Right lobe of liver (tissue), 6 donors: ENCODE measurements at regions not wholly inside any gene's neighbourhood (a gene's known extent, or its start where the extent isn't known, plus 50 kb on each side); places are given as distances from the start of the nearest gene placed in this dataset.

ENCODE experiments used
- ATAC-seq, 4 donors: fragments of 200-7000 bp; cut with Tn5 transposase; one replicate each; pipeline ENCODE4 v1.9.1; 2020; ENCODE audit warnings: mild to moderate bottlenecking in 4 of 4, moderate library complexity in 4 of 4
- DNase-seq, 3 donors: peaks; one replicate each; pipeline ENCODE4 v3.0.0-alpha.2; 2020
- H3K27ac ChIP-seq, 3 donors: fragments of 200-600 bp; one replicate each; pipeline ENCODE4 v1.8.0; 2022
- H3K27me3 ChIP-seq, 2 donors: fragments of 200-600 bp; one replicate each; pipeline ENCODE4 v1.8.0; 2022
- H3K36me3 ChIP-seq, 4 donors: fragments of 200-600 bp; sonication (generic) in 1 of 4; one replicate each; pipeline versions ENCODE4 v1.5.1 to v1.8.0; 2017 to 2022; ENCODE audit warnings: control low read depth in 1 of 4
- H3K4me1 ChIP-seq, 4 donors: fragments of 200-600 bp; sonication (generic) in 1 of 4; one replicate each; pipeline versions ENCODE4 v1.5.1 to v1.8.0; 2017 to 2022; ENCODE audit warnings: control low read depth in 1 of 4
- H3K4me3 ChIP-seq, 3 donors: fragments of 200-600 bp; one replicate each; pipeline ENCODE4 v1.8.0; 2022
- H3K9me3 ChIP-seq, 4 donors: fragments of 200-600 bp; sonication (generic) in 1 of 4; one replicate each; pipeline versions ENCODE4 v1.5.1 to v1.8.0; 2017 to 2022; ENCODE audit warnings: control low read depth in 1 of 4
- POLR2A ChIP-seq: fragments of 450-650 bp; IDR thresholded peaks from one replicate; pipeline ENCODE4 v1.6.1; 2017; ENCODE audit warnings: antibody characterized with exemption, mild to moderate bottlenecking
- WGBS: methylation state at CpG from one replicate; pipeline ENCODE4 v1.1.6; 2018; ENCODE audit warnings: low coverage, low lambda C conversion rate; ENCODE audit not compliant: insufficient coverage; ENCODE audit errors: missing lambda C conversion rate; 5-methylcytosine and 5-hydroxymethylcytosine counted together
- intact Hi-C, 2 donors: fragments of 100-400 bp; cut with DNase I; formaldehyde crosslinking; loops; one replicate each; pipeline versions ENCODE4 v1.11.2 to v1.14.1; 2022
- TF ChIP-seq, protein P1 (sequence below), 4 donors: fragments of 200-600 bp in 3 of 4; fragments of 450-650 bp in 1 of 4; IDR thresholded peaks; one replicate each; pipeline versions ENCODE4 v1.5.1 to v1.8.0; 2016 to 2022; ENCODE audit warnings: antibody characterized with exemption in 4 of 4, mild to moderate bottlenecking in 2 of 4
- donor health status: DM: no; HTN: yes; CAD: no.
- donor health status: DM: no; HTN: no; CAD: no.
- donor health status: DM: no; HTN: no; CAD: no.
- donor health status: DM: no; HTN: yes; CAD: no.
- donor health status: DM: no; HTN: yes; CAD: no.

DNA sequence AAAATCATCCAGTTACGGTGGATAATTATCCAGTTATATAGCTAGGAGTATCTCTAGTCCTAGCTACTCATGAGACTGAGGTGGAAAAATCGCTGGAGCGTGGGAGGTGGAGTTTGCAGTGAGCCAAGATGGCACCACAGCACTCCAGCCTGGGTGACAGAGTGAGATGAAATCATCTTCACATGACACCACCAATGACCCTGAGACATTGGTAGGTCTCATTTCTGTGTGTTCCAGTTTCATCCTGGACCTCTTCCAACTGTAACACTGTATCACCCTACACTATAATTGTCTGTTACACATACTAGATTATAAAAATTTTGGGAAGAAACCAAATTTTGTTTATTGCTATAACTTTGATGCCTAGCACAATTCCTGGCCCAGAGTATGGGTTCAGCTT is 446.8 kb downstream of the TMEM135 start:
- no peaks in the 10 kb centered on the region for H3K27me3 ChIP-seq
- no peaks in the 10 kb centered on the region for H3K36me3 ChIP-seq
- ATAC-seq, result no peak
- H3K4me3 ChIP-seq, result no peak overlapping the region
- intact Hi-C loops, result no loop called here
- no peak overlapping the region for H3K27ac ChIP-seq
- DNase-seq, result no peak
- WGBS, result 92% methylated on average over 3 of the region's 3 CpGs
- no peaks in the 10 kb centered on the region for H3K4me1 ChIP-seq
- no peaks in the 10 kb centered on the region for H3K9me3 ChIP-seq
- no peak for TF ChIP-seq POLR2A
- TF ChIP-seq, protein P1, sequence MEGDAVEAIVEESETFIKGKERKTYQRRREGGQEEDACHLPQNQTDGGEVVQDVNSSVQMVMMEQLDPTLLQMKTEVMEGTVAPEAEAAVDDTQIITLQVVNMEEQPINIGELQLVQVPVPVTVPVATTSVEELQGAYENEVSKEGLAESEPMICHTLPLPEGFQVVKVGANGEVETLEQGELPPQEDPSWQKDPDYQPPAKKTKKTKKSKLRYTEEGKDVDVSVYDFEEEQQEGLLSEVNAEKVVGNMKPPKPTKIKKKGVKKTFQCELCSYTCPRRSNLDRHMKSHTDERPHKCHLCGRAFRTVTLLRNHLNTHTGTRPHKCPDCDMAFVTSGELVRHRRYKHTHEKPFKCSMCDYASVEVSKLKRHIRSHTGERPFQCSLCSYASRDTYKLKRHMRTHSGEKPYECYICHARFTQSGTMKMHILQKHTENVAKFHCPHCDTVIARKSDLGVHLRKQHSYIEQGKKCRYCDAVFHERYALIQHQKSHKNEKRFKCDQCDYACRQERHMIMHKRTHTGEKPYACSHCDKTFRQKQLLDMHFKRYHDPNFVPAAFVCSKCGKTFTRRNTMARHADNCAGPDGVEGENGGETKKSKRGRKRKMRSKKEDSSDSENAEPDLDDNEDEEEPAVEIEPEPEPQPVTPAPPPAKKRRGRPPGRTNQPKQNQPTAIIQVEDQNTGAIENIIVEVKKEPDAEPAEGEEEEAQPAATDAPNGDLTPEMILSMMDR (IDR thresholded peaks at IDR 0.05), result no peak

DNA sequence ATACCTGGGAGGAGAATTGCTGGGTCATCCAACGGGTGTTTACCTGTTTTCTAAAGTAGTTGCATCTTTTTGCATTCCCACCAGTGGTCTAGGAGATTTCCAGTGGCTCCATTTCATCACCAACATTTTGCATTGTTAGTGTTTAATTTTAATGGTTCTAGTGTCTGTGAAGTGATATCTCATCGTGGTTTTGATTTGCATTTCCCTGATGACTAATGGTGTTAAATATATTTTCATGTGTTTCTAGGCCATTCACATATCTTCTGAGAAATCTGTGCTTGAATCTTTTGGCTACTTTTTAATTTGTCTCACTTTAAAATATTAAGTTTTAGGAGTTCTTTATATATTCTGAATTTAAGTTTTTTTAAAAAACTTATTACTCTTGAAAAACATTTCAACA is 439.6 kb downstream of the TMEM135 start:
- no peak for DNase-seq
- no peak for ATAC-seq
- no peak for TF ChIP-seq POLR2A
- TF ChIP-seq, protein P1 (IDR thresholded peaks at IDR 0.05), result no peak
- H3K27me3 ChIP-seq, result no peaks in the 10 kb centered on the region
- H3K4me1 ChIP-seq, result no peaks in the 10 kb centered on the region
- no peak overlapping the region for H3K27ac ChIP-seq
- no peaks in the 10 kb centered on the region for H3K9me3 ChIP-seq
- intact Hi-C loops, result no loop called here
- 32% methylated on average over 2 of the region's 2 CpGs for WGBS
- no peaks in the 10 kb centered on the region for H3K36me3 ChIP-seq
- H3K4me3 ChIP-seq, result no peak overlapping the region

DNA sequence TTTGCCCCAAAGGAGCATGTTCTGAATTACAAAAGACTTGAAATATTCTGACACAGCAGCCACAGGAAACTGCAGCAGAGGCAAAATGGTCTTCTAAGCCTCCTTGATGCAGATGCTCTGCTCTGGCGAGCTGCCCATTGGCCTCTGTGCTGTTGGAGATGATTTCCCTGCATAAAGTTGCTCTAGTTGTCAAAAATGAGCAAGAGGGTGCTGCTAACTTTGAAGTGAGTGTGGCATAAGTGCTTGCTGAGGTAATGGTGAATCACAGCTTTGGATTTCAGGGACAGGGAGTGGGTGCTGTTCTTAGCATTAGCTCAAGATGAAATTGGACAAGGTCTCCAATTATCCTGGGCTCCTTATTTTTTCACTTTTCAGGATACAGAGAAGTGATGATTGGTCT is 435.4 kb downstream of the TMEM135 start:
- intact Hi-C loops, result no loop called here
- Histone ChIP-seq H3K27me3 (no peaks in the 10 kb centered on the region), H3K4me1 (no peaks in the 10 kb centered on the region), H3K9me3 (no peaks in the 10 kb centered on the region), H3K4me3 (no peak overlapping the region), H3K36me3 (no peaks in the 10 kb centered on the region), H3K27ac (no peak overlapping the region)
- DNase-seq, result no peak
- 63% methylated on average over 1 of the region's 1 CpG for WGBS
- ATAC-seq, result no peak
- TF ChIP-seq, protein P1 (IDR thresholded peaks at IDR 0.05), result no peak
- TF ChIP-seq POLR2A, result no peak

DNA sequence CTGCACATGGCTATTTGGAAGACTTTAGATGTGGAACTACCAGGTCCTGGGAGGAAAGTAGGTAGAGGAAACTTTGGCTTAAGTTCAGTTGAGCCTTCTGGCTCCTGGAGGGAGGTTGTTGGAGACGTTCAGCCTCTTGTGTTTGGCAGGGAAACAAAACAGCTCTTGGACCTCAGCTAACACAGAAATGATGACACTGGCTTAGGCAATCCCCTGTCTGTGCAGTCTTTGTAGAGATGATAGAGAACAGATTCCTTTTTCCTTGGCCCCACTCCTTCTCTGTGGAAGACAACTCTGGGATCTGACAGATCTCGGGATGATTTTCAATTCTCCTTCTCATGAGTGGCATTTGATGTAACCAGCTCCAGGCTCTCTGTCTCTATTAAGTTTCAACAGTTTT is 428.5 kb downstream of the TMEM135 start:
- ATAC-seq (no peak), DNase-seq (no peak)
- no peaks in the 10 kb centered on the region for H3K9me3 ChIP-seq
- TF ChIP-seq, protein P1 (IDR thresholded peaks at IDR 0.05), result no peak
- TF ChIP-seq POLR2A, result no peak
- intact Hi-C loops, result no loop called here
- H3K4me1 ChIP-seq, result no peaks in the 10 kb centered on the region
- no peak overlapping the region for H3K4me3 ChIP-seq
- H3K36me3 ChIP-seq, result no peaks in the 10 kb centered on the region
- 31% methylated on average over 2 of the region's 2 CpGs for WGBS
- no peaks in the 10 kb centered on the region for H3K27me3 ChIP-seq
- H3K27ac ChIP-seq, result no peak overlapping the region

DNA sequence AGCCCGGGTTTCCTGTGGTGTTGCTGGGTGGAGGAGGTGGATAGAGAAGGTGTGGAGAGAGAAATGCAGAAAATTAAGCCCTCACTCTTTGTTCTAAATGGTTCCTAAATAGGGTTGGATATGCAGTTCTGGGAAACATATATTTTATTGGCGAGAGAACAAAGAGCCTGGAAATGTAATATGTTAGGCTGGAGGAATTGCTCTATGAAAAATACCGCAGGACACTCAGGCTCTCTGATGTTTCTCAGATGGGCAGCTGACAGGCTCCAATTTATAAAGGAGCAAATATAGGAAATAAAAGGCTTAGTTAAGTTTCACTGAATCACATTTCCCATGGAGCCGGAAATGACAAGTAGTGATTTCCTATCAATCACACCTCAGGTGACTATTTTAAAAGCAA is 428.0 kb downstream of the TMEM135 start:
- TF ChIP-seq, protein P1 (IDR thresholded peaks at IDR 0.05), result no peak
- TF ChIP-seq POLR2A, result no peak
- intact Hi-C loops, result no loop called here
- Histone ChIP-seq H3K4me1 (no peaks in the 10 kb centered on the region), H3K4me3 (no peak overlapping the region), H3K9me3 (no peaks in the 10 kb centered on the region), H3K27me3 (no peaks in the 10 kb centered on the region), H3K27ac (no peak overlapping the region), H3K36me3 (no peaks in the 10 kb centered on the region)
- 69% methylated on average over 4 of the region's 4 CpGs for WGBS
- DNase-seq, result no peak
- no peak for ATAC-seq
